SU-DHL-6 (cell line): ENCODE measurements at regions not wholly inside any gene's neighbourhood (a gene's known extent, or its start where the extent isn't known, plus 50 kb on each side); places are given as distances from the start of the nearest gene placed in this dataset.

Source experiments
- CTCF ChIP-seq: fragments of 200-600 bp; sonication (generic); IDR thresholded peaks from one replicate; pipeline ENCODE4 v1.5.1; 2017; ENCODE audit warnings: antibody characterized with exemption, mild to moderate bottlenecking, low read length, moderate library complexity; ENCODE audit not compliant: insufficient read depth, poor library complexity, severe bottlenecking
- EZH2phosphoT487 ChIP-seq: fragments of 200-600 bp; sonication (generic), shearing (Covaris generic); conservative IDR thresholded peaks from 2 replicates; pipeline ENCODE4 v1.6.1; 2018; ENCODE audit warnings: mild to moderate bottlenecking, antibody characterized with exemption, low read length, moderate library complexity, mixed read lengths

GRCh38 chr4:117533501-117533900 lies 448.1 kb upstream of the TRAM1L1 start:
- TF ChIP-seq CTCF (no peak), EZH2phosphoT487 (no peak)
